SK-N-SH (cell line): ENCODE measurements at regions not wholly inside any gene's neighbourhood (a gene's known extent, or its start where the extent isn't known, plus 50 kb on each side); places are given as distances from the start of the nearest gene placed in this dataset.

Experiments
- CTCF ChIA-PET: fragments of 300-600, 350-600 bp; formaldehyde crosslinking; extraction: SDS; loops from one replicate; lab custom pipeline; 2021; lab: Yijun Ruan, JAX
- POLR2A ChIA-PET: fragments of 350-600 bp; sonication (Branson Sonifier 250); formaldehyde crosslinking; extraction: SDS; loops from one replicate; lab custom pipeline; 2020; ENCODE audit warnings: antibody characterized with exemption, inconsistent platforms; lab: Yijun Ruan, JAX
- DNase-seq: peaks from one replicate; pipeline ENCODE4 v3.0.0; 2012
- H2AFZ ChIP-seq: fragments of 200-600 bp; sonication (generic); 2 replicates; pipeline ENCODE4 v1.8.1; 2016; ENCODE audit warnings: antibody characterized with exemption, mild to moderate bottlenecking, low read depth
- H3F3A ChIP-seq: fragments of 200-600 bp; sonication (generic); replicated peaks from 2 replicates; pipeline ENCODE3; 2016; ENCODE audit warnings: antibody characterized with exemption, mild to moderate bottlenecking; ENCODE audit not compliant: insufficient read depth
- H3K27ac ChIP-seq, 2 experiments: fragments of 200-500 bp in 1 of 2; fragments of 200-600 bp in 1 of 2; sonication (Bioruptor generic) in 1 of 2; sonication (generic), shearing (Covaris generic) in 1 of 2; 2 replicates each; pipeline versions ENCODE4 v1.5.1 to v1.6.1; 2014 to 2016; ENCODE audit warnings: low read depth in 2 of 2, inconsistent platforms in 1 of 2, low read length in 1 of 2, mild to moderate bottlenecking in 1 of 2, mixed read lengths in 1 of 2
- H3K27me3 ChIP-seq: fragments of 200-600 bp; sonication (generic), shearing (Covaris generic); 2 replicates; pipeline ENCODE4 v1.6.1; 2016; ENCODE audit warnings: mixed run types; ENCODE audit not compliant: insufficient read depth
- H3K36me3 ChIP-seq, 2 experiments: fragments of 200-500 bp in 1 of 2; fragments of 200-600 bp in 1 of 2; sonication (Bioruptor generic) in 1 of 2; sonication (generic) in 1 of 2; replicated peaks in 1 of 2; 2 replicates each; pipeline versions ENCODE3 to v1.5.1; 2014 to 2016; ENCODE audit warnings: low read length in 1 of 2, mild to moderate bottlenecking in 1 of 2; ENCODE audit not compliant: insufficient read depth in 2 of 2, control insufficient read depth in 1 of 2
- H3K4me1 ChIP-seq, 2 experiments: fragments of 200-500 bp in 1 of 2; fragments of 200-600 bp in 1 of 2; sonication (Bioruptor generic) in 1 of 2; sonication (generic), shearing (Covaris generic) in 1 of 2; 2 replicates each; pipeline versions ENCODE4 v1.5.1 to v1.6.1; 2014 to 2016; ENCODE audit warnings: low read depth in 1 of 2, low read length in 1 of 2, mixed run types in 1 of 2; ENCODE audit not compliant: insufficient read depth in 2 of 2, control insufficient read depth in 1 of 2
- H3K4me2 ChIP-seq: fragments of 200-600 bp; sonication (generic), shearing (Covaris generic); 2 replicates; pipeline ENCODE4 v1.6.1; 2017; ENCODE audit warnings: mixed run types
- H3K4me3 ChIP-seq, 2 experiments: fragments of 200-500 bp in 1 of 2; fragments of 200-600 bp in 1 of 2; sonication (Bioruptor generic) in 1 of 2; sonication (generic), shearing (Covaris generic) in 1 of 2; 2 replicates each; pipeline versions ENCODE4 v1.5.1 to v1.8.1; 2014 to 2016; ENCODE audit warnings: low read depth in 2 of 2, inconsistent platforms in 1 of 2, low read length in 1 of 2, mild to moderate bottlenecking in 1 of 2, mixed read lengths in 1 of 2, moderate library complexity in 1 of 2
- H3K79me2 ChIP-seq: fragments of 200-600 bp; sonication (generic); 2 replicates; pipeline ENCODE4 v1.8.1; 2017; ENCODE audit warnings: mild to moderate bottlenecking; ENCODE audit not compliant: insufficient read depth
- H3K9ac ChIP-seq: fragments of 200-600 bp; sonication (generic); 2 replicates; pipeline ENCODE4 v1.6.1; 2017; ENCODE audit warnings: mixed run types
- H3K9me2 ChIP-seq: fragments of 200-600 bp; sonication (generic); 2 replicates; pipeline ENCODE4 v1.6.1; 2017; ENCODE audit warnings: mixed run types
- H3K9me3 ChIP-seq: fragments of 200-600 bp; sonication (generic); 2 replicates; pipeline ENCODE4 v1.6.1; 2017; ENCODE audit warnings: mixed run types, mild to moderate bottlenecking, moderate library complexity
- H4K20me1 ChIP-seq: fragments of 200-600 bp; sonication (generic); 2 replicates; pipeline ENCODE4 v1.6.1; 2017; ENCODE audit warnings: mild to moderate bottlenecking, mixed run types; ENCODE audit not compliant: insufficient read depth
- FOSL2 ChIP-seq: IDR thresholded peaks from 2 replicates; pipeline ENCODE4 v1.4.0; 2012; ENCODE audit warnings: low read depth, mild to moderate bottlenecking, moderate library complexity, borderline replicate concordance
- GATA2 ChIP-seq: sonication (generic); formaldehyde crosslinking; IDR thresholded peaks from 2 replicates; pipeline ENCODE4 v1.5.0; 2020; ENCODE audit warnings: mild to moderate bottlenecking, missing genetic modification reagents
- JUND ChIP-seq: IDR thresholded peaks from 2 replicates; pipeline ENCODE4 v1.4.0; 2012
- RAD21 ChIP-seq: IDR thresholded peaks from 2 replicates; pipeline ENCODE4 v1.6.1; 2012; ENCODE audit warnings: mild to moderate bottlenecking, low read length
- RCOR1 ChIP-seq: fragments of 150-350 bp; IDR thresholded peaks from 2 replicates; pipeline ENCODE4 v1.6.1; 2017; ENCODE audit warnings: antibody characterized with exemption, low read length
- SIN3A ChIP-seq: IDR thresholded peaks from 2 replicates; pipeline ENCODE4 v1.6.1; 2012; ENCODE audit warnings: low read depth, mild to moderate bottlenecking, low read length, moderate library complexity, borderline replicate concordance
- SMC3 ChIP-seq: IDR thresholded peaks from 2 replicates; pipeline ENCODE4 v1.6.1; 2012; ENCODE audit warnings: low read depth, low read length, improper control_type of control experiment
- TEAD4 ChIP-seq: IDR thresholded peaks from 2 replicates; pipeline ENCODE4 v1.4.0; 2012; ENCODE audit warnings: mild to moderate bottlenecking, borderline replicate concordance; ENCODE audit not compliant: insufficient read depth
- WGBS: methylation state at CpG from one replicate; pipeline ENCODE4 v1.1.6; 2017; ENCODE audit warnings: low lambda C conversion rate; 5-methylcytosine and 5-hydroxymethylcytosine counted together
- TF ChIP-seq, protein P1 (sequence below): fragments of 200-600 bp; sonication (generic); IDR thresholded peaks from 2 replicates; pipeline ENCODE4 v1.6.1; 2017; ENCODE audit warnings: antibody characterized with exemption, mild to moderate bottlenecking, moderate library complexity
- TF ChIP-seq, protein P2 (sequence below): IDR thresholded peaks from 2 replicates; pipeline ENCODE4 v1.4.0; 2012; ENCODE audit warnings: low read depth, borderline replicate concordance
- TF ChIP-seq, protein P3 (sequence below): fragments of 150-350 bp; IDR thresholded peaks from 2 replicates; pipeline ENCODE4 v1.6.1; 2017; ENCODE audit warnings: antibody characterized with exemption, low read length, low read depth, borderline replicate concordance
- TF ChIP-seq, protein P4 (sequence below): fragments of 150-350 bp; IDR thresholded peaks from 2 replicates; pipeline ENCODE4 v1.6.1; 2016; ENCODE audit warnings: mild to moderate bottlenecking, low read depth, low read length

DNA sequence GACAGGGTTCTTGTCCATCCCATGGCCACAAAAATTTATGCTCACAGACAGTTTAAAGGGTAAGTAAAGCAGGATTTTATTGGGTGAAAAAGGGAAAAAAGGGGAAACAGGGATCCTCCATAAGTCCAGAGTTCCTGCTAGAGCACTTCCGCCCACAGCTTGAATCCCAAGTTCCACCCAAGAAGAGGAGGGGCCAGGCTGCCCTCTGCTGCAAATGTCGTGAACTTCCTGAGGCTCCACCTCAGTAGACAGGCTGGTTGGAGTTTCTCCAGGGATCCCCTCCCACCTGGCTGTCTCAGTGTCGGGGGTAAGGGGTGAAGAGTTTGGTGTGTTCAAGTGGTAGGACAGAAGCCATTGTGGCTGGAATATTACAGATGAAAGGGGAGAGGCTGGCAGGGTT is 275.0 kb upstream of the SGCD start:
- ChIA-PET POLR2A (no interaction called here), CTCF (interaction anchor here (1.1 kb wide), 1 partner anchor 9 kb away, joined by 4 read pairs; no protein-coding TSS in a partner anchor)
- H3K4me1 ChIP-seq: peaks cover 0 to 4% of the 10 kb centered on the region in 2 experiments; a peak in 1 of 4 replicates
- no peak overlapping the region for H2AFZ ChIP-seq
- H3K4me2 ChIP-seq: no peak overlapping the region
- no peak overlapping the region for H3K9ac ChIP-seq
- DNase-seq: no peak
- H3K4me3 ChIP-seq: no peak overlapping the region
- no peaks in the 10 kb centered on the region for H3K36me3 ChIP-seq
- no peaks in the 10 kb centered on the region for H3K27me3 ChIP-seq
- H4K20me1 ChIP-seq: no peaks in the 10 kb centered on the region
- H3K9me2 ChIP-seq: no peaks in the 10 kb centered on the region
- H3F3A ChIP-seq: no peaks in the 10 kb centered on the region
- H3K9me3 ChIP-seq: no peaks in the 10 kb centered on the region
- H3K79me2 ChIP-seq: no peaks in the 10 kb centered on the region
- H3K27ac ChIP-seq: no peak overlapping the region
- TF ChIP-seq SMC3: no peak
- peak; percentile 16; the same call in 1 of the 2 replicates for TF ChIP-seq RAD21
- WGBS: 28% methylated on average over 3 of the region's 3 CpGs

DNA sequence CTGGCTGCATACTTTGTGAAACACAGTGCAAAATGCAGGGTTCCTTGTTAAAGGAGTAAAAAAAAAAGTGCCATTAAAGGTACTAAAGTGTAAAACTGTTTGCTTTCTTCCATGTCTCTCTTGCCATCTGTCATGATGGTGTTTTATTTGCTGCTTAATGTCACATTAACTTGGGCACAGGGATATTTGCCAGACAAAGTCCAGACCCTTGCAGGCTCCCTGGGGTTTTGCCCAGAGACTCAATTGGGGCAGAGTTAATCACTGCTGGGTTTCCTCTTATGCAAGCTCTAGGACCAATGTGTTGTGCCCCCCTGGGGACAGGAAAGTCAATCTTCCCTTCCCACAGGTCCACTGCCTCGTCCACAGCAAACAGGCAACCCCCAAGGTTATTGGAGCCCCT is 274.3 kb upstream of the SGCD start:
- TF ChIP-seq, protein P1, sequence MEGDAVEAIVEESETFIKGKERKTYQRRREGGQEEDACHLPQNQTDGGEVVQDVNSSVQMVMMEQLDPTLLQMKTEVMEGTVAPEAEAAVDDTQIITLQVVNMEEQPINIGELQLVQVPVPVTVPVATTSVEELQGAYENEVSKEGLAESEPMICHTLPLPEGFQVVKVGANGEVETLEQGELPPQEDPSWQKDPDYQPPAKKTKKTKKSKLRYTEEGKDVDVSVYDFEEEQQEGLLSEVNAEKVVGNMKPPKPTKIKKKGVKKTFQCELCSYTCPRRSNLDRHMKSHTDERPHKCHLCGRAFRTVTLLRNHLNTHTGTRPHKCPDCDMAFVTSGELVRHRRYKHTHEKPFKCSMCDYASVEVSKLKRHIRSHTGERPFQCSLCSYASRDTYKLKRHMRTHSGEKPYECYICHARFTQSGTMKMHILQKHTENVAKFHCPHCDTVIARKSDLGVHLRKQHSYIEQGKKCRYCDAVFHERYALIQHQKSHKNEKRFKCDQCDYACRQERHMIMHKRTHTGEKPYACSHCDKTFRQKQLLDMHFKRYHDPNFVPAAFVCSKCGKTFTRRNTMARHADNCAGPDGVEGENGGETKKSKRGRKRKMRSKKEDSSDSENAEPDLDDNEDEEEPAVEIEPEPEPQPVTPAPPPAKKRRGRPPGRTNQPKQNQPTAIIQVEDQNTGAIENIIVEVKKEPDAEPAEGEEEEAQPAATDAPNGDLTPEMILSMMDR: no peak
- TF ChIP-seq, protein P2, sequence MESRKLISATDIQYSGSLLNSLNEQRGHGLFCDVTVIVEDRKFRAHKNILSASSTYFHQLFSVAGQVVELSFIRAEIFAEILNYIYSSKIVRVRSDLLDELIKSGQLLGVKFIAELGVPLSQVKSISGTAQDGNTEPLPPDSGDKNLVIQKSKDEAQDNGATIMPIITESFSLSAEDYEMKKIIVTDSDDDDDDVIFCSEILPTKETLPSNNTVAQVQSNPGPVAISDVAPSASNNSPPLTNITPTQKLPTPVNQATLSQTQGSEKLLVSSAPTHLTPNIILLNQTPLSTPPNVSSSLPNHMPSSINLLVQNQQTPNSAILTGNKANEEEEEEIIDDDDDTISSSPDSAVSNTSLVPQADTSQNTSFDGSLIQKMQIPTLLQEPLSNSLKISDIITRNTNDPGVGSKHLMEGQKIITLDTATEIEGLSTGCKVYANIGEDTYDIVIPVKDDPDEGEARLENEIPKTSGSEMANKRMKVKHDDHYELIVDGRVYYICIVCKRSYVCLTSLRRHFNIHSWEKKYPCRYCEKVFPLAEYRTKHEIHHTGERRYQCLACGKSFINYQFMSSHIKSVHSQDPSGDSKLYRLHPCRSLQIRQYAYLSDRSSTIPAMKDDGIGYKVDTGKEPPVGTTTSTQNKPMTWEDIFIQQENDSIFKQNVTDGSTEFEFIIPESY: no peak
- TF ChIP-seq FOSL2: no peak
- TF ChIP-seq RCOR1: no peak
- no peak for TF ChIP-seq GATA2
- no peak for TF ChIP-seq SMC3
- no peak for TF ChIP-seq TEAD4
- TF ChIP-seq JUND: no peak
- TF ChIP-seq RAD21: no peak
- TF ChIP-seq, protein P3, sequence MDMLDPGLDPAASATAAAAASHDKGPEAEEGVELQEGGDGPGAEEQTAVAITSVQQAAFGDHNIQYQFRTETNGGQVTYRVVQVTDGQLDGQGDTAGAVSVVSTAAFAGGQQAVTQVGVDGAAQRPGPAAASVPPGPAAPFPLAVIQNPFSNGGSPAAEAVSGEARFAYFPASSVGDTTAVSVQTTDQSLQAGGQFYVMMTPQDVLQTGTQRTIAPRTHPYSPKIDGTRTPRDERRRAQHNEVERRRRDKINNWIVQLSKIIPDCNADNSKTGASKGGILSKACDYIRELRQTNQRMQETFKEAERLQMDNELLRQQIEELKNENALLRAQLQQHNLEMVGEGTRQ: no peak
- no peak for TF ChIP-seq SIN3A
- TF ChIP-seq, protein P4, sequence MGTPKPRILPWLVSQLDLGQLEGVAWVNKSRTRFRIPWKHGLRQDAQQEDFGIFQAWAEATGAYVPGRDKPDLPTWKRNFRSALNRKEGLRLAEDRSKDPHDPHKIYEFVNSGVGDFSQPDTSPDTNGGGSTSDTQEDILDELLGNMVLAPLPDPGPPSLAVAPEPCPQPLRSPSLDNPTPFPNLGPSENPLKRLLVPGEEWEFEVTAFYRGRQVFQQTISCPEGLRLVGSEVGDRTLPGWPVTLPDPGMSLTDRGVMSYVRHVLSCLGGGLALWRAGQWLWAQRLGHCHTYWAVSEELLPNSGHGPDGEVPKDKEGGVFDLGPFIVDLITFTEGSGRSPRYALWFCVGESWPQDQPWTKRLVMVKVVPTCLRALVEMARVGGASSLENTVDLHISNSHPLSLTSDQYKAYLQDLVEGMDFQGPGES: no peak
- H3K9me2 ChIP-seq: no peaks in the 10 kb centered on the region
- H3K27ac ChIP-seq: no peak overlapping the region
- no peaks in the 10 kb centered on the region for H3K9me3 ChIP-seq
- no peak overlapping the region for H2AFZ ChIP-seq
- H4K20me1 ChIP-seq: no peaks in the 10 kb centered on the region
- CTCF ChIA-PET: no interaction called here
- H3K4me3 ChIP-seq: no peak overlapping the region
- H3K79me2 ChIP-seq: no peaks in the 10 kb centered on the region
- H3K9ac ChIP-seq: no peak overlapping the region
- no peaks in the 10 kb centered on the region for H3K27me3 ChIP-seq
- H3F3A ChIP-seq: no peaks in the 10 kb centered on the region
- H3K4me2 ChIP-seq: no peak overlapping the region
- POLR2A ChIA-PET: no interaction called here
- no peak for DNase-seq
- no peaks in the 10 kb centered on the region for H3K36me3 ChIP-seq
- WGBS: 0% methylated on average over 1 of the region's 1 CpG
- peaks cover 0 to 4% of the 10 kb centered on the region in 2 experiments; a peak in 1 of 4 replicates for H3K4me1 ChIP-seq
